Left ventricle myocardium superior (tissue), 1 donor: ENCODE measurements at regions not wholly inside any gene's neighbourhood (a gene's known extent, or its start where the extent isn't known, plus 50 kb on each side); places are given as distances from the start of the nearest gene placed in this dataset.
A peak's percentile ranks its signal among the peaks of the same experiment; 100 is the strongest.
"Not testable (repeated sequence)": the region's sequence is repeated elsewhere in the genome, so short reads cannot be mapped to it uniquely, and the experiment has no call there.

Experiments
- ATAC-seq: fragments of 200-7000 bp; cut with Tn5 transposase; one replicate; pipeline ENCODE4 v1.9.1; 2020; ENCODE audit warnings: mild to moderate bottlenecking, moderate library complexity
- DNase-seq: peaks from one replicate; pipeline ENCODE4 v3.0.0-alpha.2; 2020
- intact Hi-C: fragments of 100-400 bp; cut with micrococcal nuclease; formaldehyde crosslinking; loops from one replicate; pipeline ENCODE4 v1.11.0; 2022
- donor health status: DM: no; HTN: yes; CAD: no; lungs with severe emphysema.

DNA sequence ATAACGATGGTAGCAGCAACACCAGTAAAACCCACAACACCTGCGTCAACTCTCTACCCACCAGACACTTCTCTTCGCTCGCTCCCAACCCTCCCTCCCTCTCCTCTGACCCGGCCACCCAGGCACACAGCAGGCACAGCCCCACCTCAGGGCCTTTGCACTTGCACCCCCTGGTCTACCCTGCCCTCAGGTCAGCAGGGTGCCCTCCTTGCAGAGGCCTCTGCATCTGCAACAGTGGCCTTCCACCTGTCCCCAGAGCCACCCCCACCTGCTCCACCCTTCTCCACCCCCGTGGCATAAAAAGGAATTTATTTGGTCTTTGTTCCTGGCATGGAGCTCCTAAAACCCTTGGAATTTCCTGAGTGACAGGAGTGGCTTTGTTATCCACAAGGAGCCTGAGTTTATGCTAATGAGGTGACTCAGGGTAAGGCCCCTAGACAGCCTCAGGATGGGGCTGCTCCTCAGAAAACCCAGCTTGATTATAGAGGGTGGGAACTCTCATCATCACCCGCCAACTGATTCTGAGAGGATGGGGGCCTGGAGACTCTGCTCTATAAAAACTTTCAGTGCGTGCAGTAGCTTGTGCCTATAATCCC lies 88.1 kb downstream of the KCNJ18 start:
- DNase-seq, intact Hi-C loops, ATAC-seq: not testable (repeated sequence)

DNA sequence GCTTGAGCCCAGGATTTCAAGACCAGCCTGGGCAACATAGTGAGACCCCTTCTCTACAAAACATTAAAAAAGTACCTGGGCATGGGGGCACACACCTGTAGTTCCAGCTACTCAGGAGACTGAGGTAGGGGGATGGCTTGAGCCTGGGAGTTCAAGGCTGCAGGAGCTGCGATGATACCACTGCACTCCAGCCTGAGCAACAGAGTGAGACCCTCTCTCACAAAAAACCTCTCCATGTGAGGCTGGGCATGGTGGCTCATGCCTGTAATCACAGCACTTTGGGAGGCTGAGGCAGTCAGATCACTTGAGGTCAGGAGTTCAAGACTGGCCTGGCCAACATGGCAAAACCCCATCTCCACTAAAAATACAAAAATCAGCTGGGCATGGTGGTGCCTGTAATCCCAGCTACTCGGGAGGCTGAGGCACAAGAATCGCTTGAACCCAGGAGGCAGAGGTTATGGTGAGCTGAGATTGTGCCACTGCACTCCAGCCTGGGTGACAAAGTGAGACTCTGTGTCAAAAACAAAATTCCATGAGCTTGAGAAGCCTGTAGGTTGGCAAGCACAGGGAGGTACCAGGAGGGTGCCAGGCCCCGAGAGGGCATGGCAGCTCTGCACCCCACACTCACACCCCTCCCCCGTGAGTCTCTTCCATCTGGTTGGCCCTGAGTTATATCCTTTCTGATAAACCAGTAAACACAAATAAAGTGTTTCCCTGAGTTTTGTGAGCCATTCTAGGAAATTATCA lies 88.8 kb downstream of the KCNJ18 start:
- ATAC-seq, DNase-seq, intact Hi-C loops: not testable (repeated sequence)

DNA sequence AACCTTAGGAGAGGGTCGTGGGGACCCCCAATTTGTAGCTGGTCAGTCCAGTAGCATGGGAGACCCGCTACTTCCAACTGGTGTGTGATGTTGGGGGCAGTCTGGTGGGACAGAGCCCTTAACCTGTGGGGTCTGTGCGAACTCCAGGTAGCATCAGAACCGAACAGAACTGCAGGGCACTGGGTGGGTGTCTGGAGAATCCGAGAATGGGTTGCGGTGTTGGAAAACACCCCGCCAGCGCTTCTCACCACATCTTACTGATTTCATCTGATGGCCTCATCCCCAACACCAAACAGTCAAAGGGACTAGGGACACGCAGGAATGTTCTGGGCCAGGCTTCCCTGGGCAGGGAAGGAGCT lies 89.3 kb downstream of the KCNJ18 start:
- DNase-seq, intact Hi-C loops, ATAC-seq: not testable (repeated sequence)

DNA sequence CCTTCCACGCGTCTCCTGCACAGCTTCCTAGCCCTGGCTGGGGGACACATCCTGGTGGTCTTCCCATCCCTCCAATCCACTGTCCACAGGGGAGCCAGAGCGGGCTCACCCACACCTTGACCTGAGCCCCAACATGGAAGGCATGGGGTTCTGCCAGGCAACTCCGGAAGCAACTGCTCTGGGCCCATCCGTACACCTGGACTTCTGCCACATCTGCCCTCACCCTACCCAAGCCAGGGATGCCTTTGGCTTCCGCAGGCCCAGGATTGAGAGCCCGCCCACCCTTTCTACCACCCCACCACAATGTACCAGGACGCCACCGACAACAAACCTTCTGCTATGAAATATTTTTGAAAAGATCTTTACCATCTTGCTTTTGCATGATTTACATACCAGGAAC lies 89.8 kb downstream of the KCNJ18 start:
- intact Hi-C loops, ATAC-seq, DNase-seq: not testable (repeated sequence)

DNA sequence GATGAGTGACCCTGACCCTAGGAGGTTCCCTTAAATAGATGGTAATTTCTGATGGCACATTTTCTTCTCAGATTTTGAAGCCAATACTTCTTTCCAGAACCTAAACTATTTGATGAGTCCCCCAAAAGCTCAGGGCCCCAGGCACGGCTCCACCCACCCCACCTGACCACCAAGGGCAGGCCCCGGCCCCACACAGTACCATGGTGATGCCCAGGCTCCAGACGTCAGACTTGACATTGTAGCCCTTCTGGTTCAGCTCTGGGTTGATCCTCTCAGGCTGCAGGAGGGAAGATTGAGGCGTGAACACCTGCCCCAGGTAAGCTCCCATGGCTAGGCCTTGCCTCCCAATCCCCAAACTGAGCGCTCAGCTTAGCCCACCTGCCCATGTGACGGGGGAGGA lies 90.3 kb downstream of the KCNJ18 start:
- intact Hi-C loops, ATAC-seq, DNase-seq: not testable (repeated sequence)

DNA sequence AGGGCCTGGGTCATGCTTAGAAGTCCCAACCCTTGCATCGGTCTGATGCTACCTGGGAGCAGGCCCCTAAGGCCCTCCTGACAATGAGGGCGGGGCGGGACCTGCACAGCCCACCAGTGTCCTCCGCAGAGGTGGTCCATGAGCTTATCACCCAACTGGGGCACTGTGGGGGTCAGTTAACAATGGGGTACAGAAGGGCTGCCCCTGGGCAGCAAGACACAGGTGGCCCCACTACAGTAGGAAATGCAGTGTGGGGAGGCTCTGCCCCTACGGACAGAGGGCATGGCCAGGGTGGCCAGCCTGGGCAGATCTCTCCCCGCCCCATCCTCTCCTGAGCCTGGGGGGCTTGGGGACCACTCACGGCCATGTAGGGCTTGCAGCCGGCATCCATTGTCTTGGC lies 90.7 kb downstream of the KCNJ18 start:
- ATAC-seq, intact Hi-C loops, DNase-seq: not testable (repeated sequence)

DNA sequence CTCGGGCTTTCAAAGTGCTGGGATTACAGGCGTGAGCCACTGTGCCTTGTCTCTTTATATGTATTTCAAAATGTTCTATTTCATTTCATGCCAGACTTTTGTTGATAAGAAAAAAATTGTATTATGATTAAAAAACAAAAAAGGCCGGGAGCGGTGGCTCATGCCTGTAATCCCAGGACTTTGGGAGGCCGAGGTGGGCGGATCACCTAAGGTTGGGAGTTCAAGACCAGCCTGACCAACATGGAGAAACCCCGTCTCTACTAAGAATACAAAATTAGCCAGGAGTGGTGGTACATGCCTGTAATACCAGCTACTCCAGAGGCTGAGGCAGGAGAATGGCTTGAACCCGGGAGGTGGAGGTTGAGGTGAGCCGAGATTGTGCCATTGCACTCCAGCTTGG lies 121.9 kb downstream of the KCNJ18 start:
- DNase-seq, intact Hi-C loops, ATAC-seq: not testable (repeated sequence)

DNA sequence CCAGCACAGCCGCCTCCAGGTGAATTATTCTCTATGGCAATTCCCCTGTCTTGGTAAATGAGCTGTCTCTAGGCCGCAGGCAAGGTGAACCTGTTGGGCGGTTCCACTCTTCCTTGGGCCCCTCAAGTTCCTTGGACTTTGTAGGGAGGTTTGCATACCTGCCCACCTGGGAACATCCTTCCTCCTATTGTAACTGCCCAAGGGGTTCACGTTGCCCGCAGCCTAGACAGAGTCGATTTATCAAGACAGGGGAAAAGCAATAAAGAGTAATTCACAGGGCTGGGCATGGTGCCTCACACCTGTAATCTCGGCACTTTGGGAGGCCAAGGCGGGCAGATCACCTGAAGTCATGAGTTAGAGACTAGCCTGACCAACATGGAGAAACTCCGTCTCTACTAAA lies 122.5 kb downstream of the KCNJ18 start:
- intact Hi-C loops = no loop called here
- DNase-seq = peak; percentile 12
- ATAC-seq = no peak

DNA sequence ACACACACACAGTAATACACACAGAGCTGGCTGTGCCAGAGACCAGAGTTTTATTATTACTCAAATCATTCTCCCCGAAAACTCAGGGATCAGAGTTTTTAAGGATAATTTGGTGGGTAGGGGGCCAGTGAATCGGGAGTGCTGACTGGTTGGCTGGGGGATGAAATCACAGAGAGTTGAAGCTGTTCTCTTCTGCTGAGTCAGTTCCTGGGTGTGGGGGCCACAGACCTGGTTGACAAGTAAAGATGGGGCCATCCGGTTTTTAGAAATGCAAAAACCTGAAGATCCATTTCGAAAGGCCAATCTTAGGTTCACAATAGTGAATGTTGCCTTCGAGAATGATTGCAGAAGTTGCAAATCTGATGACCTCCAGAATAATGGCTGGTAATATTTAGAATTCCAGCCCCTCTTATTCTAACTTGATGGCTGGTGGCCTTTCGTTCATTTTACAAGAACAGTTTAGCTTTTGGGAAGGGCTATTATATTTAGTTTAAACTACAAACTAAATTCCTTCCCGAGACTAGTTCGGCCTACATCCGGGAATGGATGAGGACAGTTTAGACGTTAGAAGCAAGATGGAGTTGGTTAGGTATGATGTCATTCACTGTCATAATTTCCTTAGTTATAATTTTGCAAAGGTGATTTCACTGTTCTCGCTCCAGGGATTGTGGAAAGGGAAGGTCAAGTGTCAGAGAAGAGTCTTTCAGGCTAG lies 123.2 kb downstream of the KCNJ18 start:
- intact Hi-C loops = no loop called here
- DNase-seq (peak; percentile 15), ATAC-seq (no peak)

DNA sequence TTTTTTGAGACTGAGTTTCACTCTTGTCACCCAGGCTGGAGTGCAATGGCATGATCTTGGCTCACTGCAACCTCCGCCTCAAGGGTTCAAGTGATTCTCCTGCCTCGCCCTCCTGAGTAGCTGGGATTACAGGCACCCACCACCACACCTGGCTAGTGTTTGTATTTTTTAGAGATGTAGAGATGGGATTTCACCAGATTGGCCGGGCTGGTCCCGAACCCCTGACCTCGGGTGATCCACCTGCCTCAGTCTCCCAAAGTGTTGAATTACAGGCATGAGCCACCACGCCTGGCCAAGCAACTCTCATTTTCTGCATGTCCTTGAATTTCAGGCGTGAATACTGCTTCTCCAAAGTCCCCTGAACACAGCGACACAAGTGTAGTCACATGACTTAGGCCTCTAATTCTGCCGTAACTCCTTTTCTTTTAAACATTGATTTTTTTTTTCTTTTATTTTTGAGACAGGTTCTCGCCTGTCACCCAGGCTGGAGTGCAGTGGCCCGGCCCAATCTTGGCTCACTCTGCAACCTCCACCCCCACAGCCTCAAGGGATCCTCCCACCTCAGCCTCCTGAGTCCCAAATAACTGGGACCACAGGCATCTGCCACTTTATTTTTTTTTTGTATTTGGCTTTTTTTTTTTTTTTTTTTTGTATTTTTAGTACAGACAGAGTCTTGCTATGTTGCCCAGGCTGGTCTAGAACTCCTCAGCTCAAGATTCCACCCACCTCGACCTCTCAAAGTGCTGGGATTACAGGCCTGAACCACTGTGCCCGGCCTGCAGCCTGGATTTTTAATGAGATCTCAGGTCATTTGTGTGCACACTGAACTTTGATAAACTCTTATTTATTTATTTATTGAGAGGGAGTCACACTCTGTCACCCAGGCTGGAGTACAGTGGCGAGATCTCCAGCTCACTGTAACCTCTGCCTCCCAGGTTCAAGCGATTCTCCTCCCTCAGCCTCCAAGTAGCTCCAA lies 124.6 kb downstream of the KCNJ18 start:
- ATAC-seq = no peak
- intact Hi-C loops = no loop called here
- DNase-seq = peak; percentile 19

DNA sequence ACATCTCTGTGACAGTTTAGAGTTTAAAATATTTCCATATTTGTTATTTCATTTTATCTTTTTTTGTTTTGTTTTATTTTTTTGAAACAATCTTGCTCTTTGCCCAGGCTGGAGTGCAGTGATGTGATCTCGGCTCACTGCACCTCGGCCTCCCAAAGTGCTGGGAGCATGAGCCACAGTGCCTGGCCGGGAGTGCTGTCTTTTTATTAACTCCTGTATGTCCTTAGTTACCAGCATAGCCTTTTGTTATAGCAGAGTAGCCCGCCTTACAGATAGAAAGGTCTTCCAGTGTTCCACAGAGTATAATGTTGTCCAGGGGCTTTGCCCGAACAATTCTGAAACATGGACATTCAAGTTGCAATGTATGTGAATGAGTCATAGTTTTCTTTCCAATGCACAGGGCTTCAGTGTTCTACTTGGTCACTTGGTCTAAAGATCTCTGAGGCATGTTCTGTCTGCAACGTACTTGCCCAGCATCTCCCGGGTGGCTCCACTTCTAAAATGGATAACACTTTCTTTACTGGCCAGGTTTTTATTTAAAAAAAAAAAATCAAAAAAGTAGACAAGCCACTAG lies 125.6 kb downstream of the KCNJ18 start:
- intact Hi-C loops = no loop called here
- ATAC-seq = no peak
- no peak for DNase-seq

DNA sequence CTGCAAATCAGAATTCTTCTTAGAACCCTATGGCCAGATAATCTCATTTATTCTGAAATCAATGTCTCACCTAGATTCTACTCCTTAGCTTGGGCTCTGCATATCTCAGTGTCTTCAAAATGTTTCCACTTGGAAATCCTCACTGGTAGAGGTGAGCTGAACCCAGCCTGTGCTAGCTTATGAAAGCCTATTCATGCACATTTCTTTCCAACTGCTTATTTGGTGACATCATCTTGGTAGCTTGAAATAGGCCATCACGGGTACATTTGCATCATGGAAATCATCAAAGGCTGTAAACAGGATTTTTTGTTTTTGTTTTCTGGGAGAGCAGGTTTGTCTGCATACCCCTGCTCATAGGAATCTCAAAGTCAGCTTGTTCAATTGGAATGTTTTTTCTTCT lies 130.8 kb downstream of the KCNJ18 start:
- intact Hi-C loops = no loop called here
- no peak for ATAC-seq
- DNase-seq = no peak

DNA sequence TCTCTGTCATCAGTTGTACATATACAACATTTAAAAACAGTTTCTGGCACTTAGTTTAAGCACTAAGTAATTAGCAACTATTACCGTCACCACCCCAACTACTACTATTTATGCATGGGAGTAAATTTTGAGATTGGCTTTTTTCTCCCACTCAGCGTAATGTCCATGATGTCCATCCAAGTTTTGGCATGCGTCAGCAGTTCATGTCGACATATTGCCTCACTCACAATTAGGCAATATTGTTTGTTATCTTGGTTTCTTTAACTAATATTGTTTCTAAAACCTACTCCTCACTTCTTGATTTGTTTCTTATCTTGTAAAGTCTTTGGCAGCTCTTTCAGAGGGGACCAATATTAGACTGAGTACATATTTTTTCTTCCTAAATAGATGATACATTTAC lies 131.3 kb downstream of the KCNJ18 start:
- DNase-seq (no peak), ATAC-seq (no peak)
- intact Hi-C loops = no loop called here

DNA sequence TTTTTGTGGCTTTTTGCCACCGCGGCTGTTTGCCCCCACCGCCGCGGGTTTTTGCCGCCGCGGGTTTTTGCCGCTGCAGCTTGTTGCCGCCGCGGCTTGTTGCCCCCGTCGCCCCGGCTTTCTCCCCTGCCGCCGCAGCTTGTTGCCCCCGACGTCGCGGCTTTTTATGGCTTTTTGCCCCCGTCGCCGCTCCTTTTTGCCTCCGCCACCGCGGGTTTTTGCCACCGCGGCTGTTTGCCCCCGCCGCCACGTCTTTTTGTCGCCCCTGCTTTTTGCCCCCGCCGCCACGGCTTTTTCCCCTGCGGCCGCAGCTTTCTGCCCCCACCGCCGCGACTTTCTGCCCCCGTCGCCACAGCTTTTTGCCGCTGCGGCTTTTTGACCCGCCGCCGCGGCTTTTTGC lies 149.5 kb downstream of the KCNJ18 start:
- intact Hi-C loops = no loop called here
- DNase-seq = no peak
- no peak for ATAC-seq

DNA sequence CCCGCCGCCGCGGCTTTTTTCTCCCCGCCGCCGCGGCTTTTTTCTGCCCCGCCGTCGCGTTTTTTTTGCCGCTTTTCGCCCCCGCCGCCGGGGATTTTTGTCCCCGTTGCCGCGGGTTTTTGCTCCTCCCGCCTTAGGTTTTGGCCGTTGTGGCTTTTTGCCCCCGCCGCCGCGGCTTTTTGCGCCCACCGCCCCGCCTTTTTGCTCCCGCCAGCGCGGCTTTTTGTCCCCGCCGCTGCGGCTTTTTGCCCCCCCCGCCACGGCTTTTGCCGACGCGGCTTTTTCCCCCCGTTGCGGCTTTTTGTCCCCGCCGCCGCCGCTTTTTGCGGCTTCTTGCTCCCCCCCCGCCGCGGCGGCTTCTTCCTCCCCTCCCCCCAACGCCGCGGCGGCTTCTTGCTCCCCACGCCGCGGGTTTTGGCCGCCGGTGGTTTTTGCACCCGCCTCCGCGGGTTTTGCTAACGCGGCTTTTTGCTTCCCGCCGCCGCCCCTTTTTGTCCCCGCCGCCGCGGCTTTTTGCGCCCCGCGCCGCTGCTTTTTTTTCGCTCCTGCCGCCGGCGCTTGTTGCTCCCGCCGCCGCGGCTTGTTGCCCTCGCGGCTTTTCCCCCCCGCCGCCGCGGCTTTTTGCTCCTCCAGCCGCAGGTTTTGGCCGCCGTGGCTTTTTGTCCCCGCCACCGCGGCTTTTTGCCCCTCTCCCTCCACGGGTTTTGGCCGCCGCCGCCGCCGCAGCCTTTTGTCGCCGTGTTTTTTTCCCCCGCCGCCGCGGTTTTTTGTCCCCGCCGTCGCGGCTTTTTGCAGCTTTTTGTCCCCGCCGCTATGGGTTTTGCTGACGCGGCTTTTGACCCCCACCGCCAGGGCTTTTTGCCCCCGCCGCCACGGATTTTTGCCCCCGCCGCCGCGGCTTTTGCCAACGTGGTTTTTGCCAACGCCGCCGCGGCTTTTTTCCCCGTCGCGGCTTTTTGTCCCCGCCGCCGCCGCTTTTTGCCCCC lies 150.3 kb downstream of the KCNJ18 start:
- DNase-seq (no peak), ATAC-seq (no peak)
- intact Hi-C loops = no loop called here

DNA sequence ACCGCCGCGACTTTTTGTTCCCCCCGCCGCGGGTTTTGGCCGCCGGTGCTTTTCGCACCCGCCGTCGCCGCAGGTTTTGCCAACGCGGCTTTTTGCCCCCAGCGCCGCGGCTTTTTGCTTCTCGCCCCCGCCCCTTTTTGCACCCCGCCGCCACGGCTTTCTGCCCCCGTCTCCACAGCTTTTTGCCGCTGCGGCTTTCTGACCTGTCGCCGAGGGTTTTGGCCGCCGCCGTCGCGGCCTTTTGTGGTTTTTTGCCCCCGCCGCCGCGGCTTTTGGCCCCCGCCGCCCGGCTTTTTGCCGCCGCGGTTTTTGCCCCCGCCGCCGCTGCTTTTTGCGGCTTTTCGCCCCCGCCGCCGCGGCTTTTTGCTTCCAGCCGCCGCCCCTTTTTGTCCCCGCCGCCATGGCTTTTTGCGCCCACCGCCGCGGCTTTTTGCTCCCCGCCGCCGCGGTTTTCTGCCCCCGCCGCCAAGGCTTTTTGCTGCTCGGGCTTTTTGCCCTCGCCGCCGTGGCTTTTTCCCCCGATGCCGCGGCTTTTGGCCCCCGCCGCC lies 151.1 kb downstream of the KCNJ18 start:
- ATAC-seq (no peak), DNase-seq (no peak)
- intact Hi-C loops = no loop called here

DNA sequence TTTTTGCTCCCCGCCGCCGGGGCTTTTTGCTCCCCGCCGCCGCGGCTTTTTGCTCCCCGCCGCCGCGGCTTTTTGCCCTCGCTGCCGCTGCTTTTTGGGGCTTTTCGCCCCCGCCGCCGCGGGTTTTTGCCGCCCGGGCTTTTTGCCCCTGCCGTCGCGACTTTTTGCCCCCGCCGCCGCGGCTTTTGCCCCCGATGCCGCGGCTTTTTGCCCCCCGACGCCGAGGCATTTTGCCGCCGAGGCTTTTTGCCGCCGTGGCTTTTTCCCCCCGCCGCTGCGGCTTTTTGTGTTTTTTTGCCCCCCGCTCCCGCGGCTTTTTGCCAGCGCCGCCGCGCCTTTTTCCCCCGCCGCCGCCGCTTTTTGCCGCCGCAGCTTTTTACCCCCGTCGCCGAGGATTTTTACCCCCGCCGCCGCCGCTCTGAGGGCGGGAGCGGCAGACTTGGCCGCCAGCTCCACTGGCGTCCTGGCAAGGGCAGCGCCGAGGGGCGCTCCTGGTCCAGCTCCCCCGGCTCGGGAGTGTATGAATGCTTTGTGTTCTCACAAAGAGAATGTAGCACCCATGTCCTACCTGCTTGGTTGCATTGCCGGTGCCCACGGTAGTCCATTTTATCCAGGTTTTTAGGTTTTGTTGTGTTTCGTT lies 151.7 kb downstream of the KCNJ18 start:
- intact Hi-C loops = no loop called here
- DNase-seq (no peak), ATAC-seq (no peak)
